H1 (cell line): ENCODE measurements at regions not wholly inside any gene's neighbourhood (a gene's known extent, or its start where the extent isn't known, plus 50 kb on each side); places are given as distances from the start of the nearest gene placed in this dataset.

Experiments
- CHD2 ChIP-seq: IDR thresholded peaks from 2 replicates; pipeline ENCODE4 v1.6.1; 2012; ENCODE audit warnings: low read length, improper control_type of control experiment
- EZH2 ChIP-seq: fragments of 200-600 bp; sonication (generic); IDR thresholded peaks from 2 replicates; pipeline ENCODE4 v1.7.1; 2012; ENCODE audit warnings: low read depth, mild to moderate bottlenecking, moderate library complexity, low read length, inconsistent platforms; ENCODE audit not compliant: severe bottlenecking
- KDM1A ChIP-seq: fragments of 200-600, 300-600 bp; sonication (generic); IDR thresholded peaks from 2 replicates; pipeline ENCODE4 v1.7.1; 2016; ENCODE audit warnings: mild to moderate bottlenecking, low read length, borderline replicate concordance
- KDM5A ChIP-seq: fragments of 200-600 bp; IDR thresholded peaks from 2 replicates; pipeline ENCODE4 v1.7.1; 2012; ENCODE audit warnings: mild to moderate bottlenecking, low read length, inconsistent platforms, mixed read lengths
- POLR2A ChIP-seq, 2 experiments: IDR thresholded peaks; 1 replicate in 1 of 2; 2 replicates in 1 of 2; pipeline ENCODE4 v1.6.1; 2011; ENCODE audit warnings: low read depth in 2 of 2, low read length in 2 of 2, mild to moderate bottlenecking in 2 of 2; ENCODE audit errors: control extremely low read depth in 1 of 2
- POLR2AphosphoS5 ChIP-seq: IDR thresholded peaks from 2 replicates; pipeline ENCODE4 v1.6.1; 2011; ENCODE audit warnings: low read depth, low read length
- SP2 ChIP-seq: IDR thresholded peaks from 2 replicates; pipeline ENCODE4 v1.6.1; 2012; ENCODE audit warnings: mild to moderate bottlenecking, low read length, inconsistent platforms
- SRF ChIP-seq: IDR thresholded peaks from 2 replicates; pipeline ENCODE4 v1.6.1; 2011; ENCODE audit warnings: mild to moderate bottlenecking, low read depth, low read length, moderate library complexity
- TAF1 ChIP-seq: IDR thresholded peaks from 2 replicates; pipeline ENCODE4 v1.6.1; 2011; ENCODE audit warnings: mild to moderate bottlenecking, low read depth, low read length
- TCF12 ChIP-seq: IDR thresholded peaks from 2 replicates; pipeline ENCODE4 v1.6.1; 2011; ENCODE audit warnings: low read depth, mild to moderate bottlenecking, low read length
- YY1 ChIP-seq: IDR thresholded peaks from 2 replicates; pipeline ENCODE4 v1.6.1; 2011; ENCODE audit warnings: low read depth, mild to moderate bottlenecking, low read length
- TF ChIP-seq, protein P1 (sequence below), 3 experiments: IDR thresholded peaks; 1 replicate in 2 of 3; 2 replicates in 1 of 3; pipeline versions ENCODE4 v1.5.1 to v1.6.1; 2011; ENCODE audit warnings: low read length in 3 of 3, mild to moderate bottlenecking in 3 of 3, inconsistent platforms in 2 of 3, low read depth in 1 of 3, moderate library complexity in 1 of 3; ENCODE audit not compliant: insufficient read depth in 1 of 3; ENCODE audit errors: control extremely low read depth in 1 of 3

DNA sequence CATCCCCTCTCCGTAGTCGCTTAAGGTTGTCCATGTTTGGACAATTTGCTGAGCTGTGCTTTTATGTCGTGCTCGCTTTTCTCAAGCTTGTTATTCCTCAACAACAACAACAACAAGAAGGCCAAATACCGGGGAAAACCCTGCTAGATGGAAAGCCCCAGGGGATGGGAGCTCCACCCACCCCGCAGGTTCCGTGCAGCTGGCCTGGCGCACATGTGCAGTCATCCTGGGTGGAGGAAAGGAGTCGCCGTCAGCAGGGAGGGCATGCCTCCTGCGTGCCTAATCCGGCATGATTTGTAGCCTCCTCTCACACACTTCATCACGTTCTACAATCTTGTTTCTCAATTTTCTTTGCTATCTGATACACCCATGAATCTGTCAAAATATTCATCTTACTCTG lies 87.4 kb upstream of the SALL3 start:
- TF ChIP-seq SP2 (no peak), EZH2 (no peak), POLR2A (IDR thresholded peaks at IDR 0.05; ENCODE audit: control extremely low read depth in 1 of 2, low read depth in 2 of 2, low read length in 2 of 2) (no peak), POLR2AphosphoS5 (no peak), TCF12 (no peak), CHD2 (no peak), YY1 (no peak), SRF (no peak), TAF1 (no peak), KDM1A (no peak), KDM5A (no peak)
- TF ChIP-seq, protein P1, sequence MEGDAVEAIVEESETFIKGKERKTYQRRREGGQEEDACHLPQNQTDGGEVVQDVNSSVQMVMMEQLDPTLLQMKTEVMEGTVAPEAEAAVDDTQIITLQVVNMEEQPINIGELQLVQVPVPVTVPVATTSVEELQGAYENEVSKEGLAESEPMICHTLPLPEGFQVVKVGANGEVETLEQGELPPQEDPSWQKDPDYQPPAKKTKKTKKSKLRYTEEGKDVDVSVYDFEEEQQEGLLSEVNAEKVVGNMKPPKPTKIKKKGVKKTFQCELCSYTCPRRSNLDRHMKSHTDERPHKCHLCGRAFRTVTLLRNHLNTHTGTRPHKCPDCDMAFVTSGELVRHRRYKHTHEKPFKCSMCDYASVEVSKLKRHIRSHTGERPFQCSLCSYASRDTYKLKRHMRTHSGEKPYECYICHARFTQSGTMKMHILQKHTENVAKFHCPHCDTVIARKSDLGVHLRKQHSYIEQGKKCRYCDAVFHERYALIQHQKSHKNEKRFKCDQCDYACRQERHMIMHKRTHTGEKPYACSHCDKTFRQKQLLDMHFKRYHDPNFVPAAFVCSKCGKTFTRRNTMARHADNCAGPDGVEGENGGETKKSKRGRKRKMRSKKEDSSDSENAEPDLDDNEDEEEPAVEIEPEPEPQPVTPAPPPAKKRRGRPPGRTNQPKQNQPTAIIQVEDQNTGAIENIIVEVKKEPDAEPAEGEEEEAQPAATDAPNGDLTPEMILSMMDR (IDR thresholded peaks at IDR 0.05; ENCODE audit: control extremely low read depth in 1 of 3, insufficient read depth in 1 of 3, low read depth in 1 of 3, low read length in 3 of 3) = no peak
